ENCODE measurements at regions not wholly inside any gene's neighbourhood (a gene's known extent, or its start where the extent isn't known, plus 50 kb on each side); places are given as distances from the start of the nearest gene placed in this dataset.

DNA sequence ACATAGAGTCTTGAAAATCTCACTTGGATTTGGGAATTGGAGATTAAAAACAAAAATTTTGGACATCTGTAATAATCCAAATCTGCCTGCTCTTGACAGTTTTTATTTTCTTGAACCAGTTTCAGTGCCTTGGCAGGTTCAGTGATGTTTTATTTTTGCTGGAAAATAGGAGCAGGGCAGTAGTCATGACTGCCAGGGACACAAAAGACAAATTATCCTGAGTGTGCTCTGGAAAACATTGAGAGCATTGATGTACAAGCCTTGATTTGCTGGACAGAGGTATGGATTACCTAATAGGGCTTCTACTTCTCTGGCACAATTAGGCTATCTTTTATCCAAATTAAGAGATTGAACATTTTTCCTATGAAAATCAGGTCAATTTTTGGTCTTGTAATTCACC is 123.4 kb upstream of the SFRP2 start:
- TF ChIP-seq, protein P1, sequence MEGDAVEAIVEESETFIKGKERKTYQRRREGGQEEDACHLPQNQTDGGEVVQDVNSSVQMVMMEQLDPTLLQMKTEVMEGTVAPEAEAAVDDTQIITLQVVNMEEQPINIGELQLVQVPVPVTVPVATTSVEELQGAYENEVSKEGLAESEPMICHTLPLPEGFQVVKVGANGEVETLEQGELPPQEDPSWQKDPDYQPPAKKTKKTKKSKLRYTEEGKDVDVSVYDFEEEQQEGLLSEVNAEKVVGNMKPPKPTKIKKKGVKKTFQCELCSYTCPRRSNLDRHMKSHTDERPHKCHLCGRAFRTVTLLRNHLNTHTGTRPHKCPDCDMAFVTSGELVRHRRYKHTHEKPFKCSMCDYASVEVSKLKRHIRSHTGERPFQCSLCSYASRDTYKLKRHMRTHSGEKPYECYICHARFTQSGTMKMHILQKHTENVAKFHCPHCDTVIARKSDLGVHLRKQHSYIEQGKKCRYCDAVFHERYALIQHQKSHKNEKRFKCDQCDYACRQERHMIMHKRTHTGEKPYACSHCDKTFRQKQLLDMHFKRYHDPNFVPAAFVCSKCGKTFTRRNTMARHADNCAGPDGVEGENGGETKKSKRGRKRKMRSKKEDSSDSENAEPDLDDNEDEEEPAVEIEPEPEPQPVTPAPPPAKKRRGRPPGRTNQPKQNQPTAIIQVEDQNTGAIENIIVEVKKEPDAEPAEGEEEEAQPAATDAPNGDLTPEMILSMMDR (IDR thresholded peaks at IDR 0.05), result no peak
- no peak for TF ChIP-seq POLR2A (IDR thresholded peaks at IDR 0.05)

All from ovary (tissue), 3 donors.